HG03378 (cell line): ENCODE measurements at regions not wholly inside any gene's neighbourhood (a gene's known extent, or its start where the extent isn't known, plus 50 kb on each side); places are given as distances from the start of the nearest gene placed in this dataset.
"Not testable (repeated sequence)": the region's sequence is repeated elsewhere in the genome, so short reads cannot be mapped to it uniquely, and the experiment has no call there.

Source experiments
- ATAC-seq: cut with Tn5 transposase; IDR thresholded peaks from one replicate; pipeline ENCODE4 v1.9.1; 2021; ENCODE audit warnings: mild to moderate bottlenecking, moderate library complexity; ENCODE audit not compliant: unreplicated experiment

DNA sequence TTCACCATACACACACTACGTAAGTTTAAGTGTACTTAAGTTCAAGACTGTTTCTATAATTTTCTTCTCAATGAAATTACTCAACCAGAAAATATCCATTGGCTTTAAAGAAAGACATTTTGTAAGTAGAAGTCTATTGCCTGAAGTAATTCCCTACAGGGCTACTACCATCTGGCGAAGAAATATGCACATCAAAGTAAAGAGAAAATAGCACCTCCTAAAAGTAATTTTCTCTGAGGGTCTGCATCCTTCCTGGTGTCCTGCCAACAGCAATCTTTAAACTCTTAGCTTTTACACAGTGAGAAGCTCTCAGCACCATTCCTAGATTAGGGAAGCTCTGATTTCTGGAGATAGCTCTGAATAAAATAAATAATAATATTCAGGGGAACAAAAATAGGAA is 498.5 kb upstream of the TYRP1 start:
- ATAC-seq = no peak

DNA sequence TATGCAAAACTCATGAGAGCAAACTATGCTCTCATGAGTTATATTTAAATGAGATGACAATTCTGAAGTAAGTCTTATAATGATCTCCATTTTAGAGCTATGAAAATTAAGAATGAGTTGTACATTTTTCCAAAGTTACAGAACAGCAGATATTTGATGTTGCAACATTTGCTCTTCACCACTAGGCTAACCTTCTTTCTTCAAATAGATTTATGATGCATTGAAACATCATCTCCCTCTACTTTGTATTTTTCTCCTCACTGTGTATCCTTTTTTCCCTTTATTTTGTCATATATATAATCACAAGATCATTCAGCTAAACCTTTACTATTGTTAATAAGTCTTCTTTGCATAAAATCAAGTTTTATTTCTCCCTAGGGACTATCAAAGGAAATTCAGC is 497.7 kb upstream of the TYRP1 start:
- ATAC-seq = no peak

DNA sequence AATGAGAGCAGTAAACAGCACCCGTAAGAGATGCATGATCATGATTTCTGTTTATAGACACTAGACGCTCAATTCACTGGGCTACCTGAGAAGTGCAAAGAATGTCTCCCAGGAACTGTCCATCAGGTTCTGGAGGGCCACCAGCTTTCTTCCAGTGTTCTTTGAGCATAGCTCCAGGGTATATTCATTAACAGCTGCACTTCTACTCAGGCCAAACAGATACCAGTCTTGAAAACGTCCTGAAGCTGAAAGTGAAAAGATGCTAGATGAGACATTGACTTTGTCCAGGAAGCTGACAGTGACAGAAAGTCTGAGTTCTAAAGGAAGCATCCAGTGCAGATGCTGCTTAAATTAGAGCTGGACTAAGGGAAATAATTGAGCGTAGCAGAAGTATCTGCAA is 488.7 kb upstream of the TYRP1 start:
- ATAC-seq = no peak

DNA sequence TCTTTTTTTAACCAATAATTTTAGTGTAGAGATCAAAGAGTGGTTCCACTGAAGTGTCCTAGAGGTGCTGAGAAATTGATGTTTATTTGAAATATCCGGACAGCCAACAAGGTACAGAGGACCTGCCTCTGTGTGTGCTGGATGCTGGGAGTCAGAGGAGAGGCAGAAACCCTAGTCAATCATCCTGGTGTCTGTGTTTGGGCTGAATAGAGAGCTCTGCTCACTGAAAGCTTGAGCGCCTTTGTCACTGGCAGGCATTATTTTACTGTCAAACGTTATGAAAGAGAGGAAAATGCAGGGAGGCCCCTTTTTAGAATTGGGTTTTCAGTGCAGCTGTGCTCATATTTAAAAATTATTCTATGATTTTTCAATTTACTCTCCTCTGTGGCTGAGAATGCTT is 480.3 kb upstream of the TYRP1 start:
- no peak for ATAC-seq

DNA sequence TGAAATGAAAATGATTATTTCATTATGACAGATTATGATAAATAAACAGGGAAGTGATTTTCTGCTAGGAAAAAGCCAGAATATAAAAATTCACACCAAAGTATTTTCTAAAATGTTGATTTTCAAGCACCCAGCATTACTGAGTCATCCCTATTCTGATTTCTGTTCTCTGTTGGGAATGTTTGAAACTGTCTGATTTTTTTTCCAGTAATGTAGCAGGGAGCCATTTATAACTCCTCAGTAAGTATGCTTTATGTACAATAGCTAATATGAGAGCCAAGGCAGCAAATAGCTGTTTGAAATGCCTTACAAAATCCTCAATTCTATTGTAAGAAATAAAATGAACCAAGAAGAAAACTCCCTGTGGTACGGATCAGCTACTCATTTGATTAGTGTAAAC is 471.7 kb upstream of the TYRP1 start:
- ATAC-seq = no peak

DNA sequence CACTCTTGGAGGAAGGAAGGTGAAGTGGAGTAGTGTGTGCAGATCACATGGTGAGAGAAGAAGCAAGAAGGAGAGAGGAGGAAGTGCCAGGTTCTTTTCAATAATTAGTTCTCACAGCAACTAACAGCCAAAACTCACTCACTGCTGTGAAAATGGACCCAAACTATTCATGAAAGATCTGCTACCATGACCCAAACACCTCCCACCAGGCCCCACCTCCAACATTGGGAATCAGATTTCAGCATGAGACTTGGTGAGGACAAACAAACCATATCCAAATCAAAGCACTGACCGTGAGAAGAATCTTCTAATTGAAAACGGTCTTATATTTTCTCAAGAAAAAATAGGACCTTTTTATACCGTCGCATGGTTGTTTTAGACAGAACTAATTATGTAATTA is 468.7 kb upstream of the TYRP1 start:
- ATAC-seq = no peak

DNA sequence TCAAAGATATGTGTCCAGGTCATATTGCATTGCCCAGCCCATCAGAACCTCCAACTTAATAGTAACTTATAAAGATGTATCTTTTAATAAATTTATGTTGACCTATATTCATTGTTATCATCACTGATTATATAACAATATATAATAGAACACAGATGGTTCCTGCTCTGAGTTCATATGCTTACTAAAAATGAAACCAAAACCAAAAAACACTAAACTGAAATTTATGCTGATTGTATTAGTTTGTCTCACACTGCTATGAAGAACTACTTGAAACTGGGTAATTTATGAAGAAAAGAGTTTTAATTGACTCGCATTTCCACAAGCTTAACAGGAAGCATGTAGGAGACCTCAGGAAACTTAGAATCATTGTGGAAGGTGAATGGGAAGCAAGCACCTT is 462.5 kb upstream of the TYRP1 start:
- no peak for ATAC-seq

DNA sequence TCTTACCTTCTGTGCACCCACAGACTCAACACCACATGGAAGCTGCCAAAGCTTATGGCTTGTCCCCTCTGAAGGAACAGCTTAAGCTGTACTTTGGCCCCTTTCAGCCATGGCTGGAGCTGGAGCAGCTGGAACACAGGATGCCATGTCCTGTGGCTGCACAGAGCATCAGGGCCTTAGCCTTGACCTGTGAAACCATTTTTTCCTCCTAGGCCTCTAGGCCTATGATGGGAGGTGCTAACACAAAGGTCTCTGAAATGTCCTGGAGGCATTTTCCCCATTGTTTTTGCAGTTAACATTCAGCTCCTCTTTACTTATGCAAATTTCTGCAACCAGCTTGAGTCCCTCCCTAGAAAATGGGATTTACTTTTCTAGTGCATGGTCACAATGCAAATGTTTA is 461.4 kb upstream of the TYRP1 start:
- ATAC-seq = no peak

DNA sequence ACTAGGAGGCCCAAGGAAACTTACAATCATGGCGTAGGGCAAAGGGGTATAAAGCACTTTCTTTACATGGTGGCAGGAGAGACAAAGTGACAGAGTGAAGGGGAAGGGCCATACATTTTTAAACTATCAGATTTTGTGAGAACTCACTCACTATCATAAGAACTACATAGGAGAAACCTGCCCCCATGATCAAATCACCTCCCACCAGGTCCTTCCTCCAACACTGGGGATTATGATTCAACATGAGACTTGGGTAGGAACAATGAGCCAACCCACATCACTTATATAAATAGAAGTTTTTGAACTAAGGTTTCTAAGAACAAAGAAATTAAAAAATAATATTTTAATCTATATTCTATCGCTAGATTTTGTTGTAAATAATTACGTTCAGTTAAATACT is 460.3 kb upstream of the TYRP1 start:
- ATAC-seq = no peak

DNA sequence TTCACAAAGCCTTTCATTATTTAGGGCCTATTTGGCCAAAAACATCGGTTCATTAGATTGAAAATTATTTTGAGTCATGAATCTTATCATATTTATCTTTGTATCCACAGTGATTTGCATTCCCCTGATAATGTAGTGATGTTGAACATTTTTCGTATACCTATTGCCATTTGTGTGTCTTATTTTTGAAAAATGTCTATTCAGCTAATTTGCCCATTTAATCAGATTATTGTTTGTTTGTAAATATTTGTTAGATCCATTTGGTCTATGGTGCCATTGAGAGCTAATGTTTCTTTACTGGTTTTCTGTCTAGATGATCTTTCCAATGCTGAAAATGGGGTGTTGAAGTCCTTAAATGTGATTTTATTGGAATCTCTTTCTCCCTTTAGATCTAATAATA is 439.2 kb upstream of the TYRP1 start:
- ATAC-seq = no peak

DNA sequence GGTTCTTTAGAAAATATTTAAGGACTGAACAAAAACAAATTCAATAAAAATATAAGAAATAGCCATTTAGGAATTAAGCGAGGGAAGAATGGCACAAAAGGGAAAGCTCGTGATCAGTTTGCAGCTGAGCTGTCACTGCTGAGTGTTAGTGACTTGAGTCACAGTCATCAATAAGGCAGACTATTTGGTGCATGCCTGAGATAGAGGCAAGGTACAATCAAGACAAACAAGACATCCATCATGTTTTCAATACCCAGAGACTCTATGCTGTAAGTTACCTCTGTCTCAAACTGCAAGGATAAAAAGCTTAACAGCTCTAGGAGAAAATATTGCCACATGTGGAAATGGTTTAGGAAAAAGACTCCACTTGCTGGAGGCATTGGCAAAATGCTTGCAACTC is 426.4 kb upstream of the TYRP1 start:
- no peak for ATAC-seq

DNA sequence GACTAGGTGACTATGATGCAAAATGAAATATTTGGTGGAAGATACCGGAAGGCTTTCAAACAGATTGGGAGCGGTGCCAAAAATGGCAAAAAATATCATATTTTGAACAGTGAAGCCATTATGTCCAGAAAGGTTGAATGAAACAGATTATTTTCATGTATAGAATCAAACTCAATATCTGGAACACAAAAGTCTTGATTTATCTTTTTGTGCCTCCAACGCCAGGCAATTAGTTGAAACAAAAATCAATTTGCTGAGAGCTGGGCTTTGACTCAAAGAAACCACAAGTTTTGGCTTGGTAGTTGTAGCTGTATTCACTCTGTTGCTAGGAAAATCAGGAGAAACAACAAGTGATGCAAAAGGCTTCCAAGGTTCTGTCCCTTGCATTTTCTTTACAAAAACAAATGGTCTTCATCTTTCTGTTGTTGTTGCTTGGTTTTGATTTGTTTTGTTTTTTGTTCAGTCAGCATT is 421.7 kb upstream of the TYRP1 start:
- no peak for ATAC-seq

DNA sequence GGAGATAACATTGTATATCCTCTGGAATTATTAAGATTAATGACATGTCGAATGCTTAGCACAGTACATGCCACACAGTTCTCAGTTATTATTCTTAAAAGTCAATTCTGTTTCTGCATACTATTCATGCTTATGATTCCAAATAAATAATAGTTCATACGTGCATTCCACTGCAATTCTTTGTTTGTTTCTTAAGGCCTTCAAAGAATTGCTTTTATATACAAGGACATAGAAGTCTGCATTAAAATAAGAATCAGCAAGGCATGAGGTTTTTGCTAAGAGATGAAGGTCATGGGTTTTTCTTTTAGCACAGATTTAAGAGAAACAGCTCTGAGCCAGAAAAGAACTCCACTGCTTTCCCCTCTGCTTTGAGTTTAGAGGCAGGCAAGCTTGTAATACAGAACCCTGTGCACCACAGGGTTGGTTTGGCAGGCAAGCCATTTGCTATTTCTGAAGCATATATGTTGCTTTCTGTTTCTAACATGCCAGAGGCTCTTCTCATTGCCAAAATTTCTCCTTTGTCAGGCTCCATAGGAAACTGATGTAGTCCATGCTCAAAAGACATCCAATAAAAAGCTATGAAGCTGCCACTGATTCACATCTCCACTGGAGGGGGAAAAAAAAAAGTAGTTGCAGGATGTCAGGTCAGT is 420.6 kb upstream of the TYRP1 start:
- no peak for ATAC-seq

DNA sequence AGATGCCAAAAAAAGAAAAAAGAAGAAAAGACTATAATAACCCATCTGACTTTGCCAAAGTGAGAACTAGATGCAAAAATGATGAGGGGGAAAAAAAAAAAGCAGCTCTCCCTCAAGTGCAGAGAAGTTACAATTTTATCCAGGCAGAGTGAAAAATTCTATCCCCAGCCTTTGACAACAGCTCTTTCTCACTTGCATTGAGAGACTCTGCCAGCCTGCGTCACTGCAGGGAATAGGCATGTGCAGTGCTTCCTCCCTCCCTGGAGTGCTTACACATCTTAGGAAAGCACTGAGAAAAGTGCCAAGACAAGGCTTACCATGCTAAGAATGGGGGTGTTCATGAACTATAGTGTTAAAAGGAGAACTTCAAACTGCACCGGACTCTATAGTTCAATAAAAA is 418.6 kb upstream of the TYRP1 start:
- ATAC-seq = no peak

DNA sequence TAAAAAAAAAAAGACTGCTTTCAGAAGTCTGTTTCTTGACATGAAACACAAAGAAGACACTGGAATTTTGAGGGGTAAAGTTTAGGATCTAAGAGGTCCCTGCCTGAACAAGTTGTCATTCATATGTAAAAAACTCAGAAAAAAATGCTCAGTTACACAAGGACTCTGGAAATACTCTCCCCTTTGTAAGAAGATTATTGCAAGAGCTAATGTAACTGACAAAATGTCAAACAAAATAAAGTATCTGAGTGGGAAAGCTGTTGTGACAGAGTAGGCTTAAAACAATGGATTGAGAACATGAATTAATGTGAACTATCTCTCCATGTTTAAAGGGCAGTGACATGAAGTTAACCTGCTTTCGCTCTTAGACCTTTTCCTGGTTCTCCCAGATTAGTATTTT is 416.7 kb upstream of the TYRP1 start:
- no peak for ATAC-seq

DNA sequence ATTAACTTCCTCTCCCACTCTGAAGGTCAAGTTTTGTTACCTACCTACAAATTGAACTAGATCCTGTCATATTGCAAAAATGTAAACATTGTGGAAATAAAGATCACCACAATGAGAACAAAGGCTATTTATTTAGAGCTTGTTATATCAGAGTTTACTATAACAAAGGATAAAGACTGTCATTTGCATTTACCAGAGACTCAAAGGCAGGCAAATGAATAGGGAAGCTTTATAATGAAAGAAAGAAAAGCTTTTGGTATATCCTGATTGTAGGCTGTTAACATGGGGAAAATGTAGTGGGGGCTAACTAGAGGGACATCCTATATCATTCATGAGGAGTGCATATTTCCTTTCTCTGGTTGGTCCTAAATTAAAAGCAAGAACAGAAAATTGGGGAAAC is 403.5 kb upstream of the TYRP1 start:
- no peak for ATAC-seq

DNA sequence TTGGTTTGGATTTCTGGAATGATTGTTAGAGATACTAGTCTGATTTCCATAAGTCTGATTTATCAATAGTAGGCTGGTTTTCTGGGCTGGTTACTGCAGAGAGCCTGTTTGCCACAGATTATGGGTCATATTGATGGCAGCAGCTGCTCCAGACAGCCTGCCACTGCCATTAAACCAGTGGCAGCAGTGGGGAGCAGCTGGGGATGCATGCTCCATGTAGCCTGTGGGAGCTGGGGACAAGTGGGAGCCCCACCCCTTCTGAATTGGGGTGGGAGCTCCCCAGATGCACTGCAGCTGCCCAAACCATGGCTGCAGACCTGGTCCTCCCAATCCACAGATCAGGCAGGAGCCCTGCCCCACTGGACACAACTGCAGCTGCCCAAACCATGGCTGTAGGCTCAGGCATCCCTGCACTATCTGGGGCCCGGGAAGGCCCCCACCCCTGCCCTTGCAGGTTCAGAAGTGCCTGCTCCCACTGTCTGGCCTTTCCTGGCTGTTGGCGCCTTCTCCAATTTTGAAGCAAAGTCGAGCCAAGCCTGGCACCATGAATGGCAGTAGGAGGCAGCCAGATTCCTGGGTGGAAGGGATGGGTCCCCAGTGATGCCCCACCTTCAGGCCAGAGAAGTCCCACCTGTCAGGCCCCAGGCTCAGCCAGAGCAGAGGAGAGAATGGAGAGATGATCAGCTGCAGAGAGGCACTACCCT is 402.9 kb upstream of the TYRP1 start:
- no peak for ATAC-seq

DNA sequence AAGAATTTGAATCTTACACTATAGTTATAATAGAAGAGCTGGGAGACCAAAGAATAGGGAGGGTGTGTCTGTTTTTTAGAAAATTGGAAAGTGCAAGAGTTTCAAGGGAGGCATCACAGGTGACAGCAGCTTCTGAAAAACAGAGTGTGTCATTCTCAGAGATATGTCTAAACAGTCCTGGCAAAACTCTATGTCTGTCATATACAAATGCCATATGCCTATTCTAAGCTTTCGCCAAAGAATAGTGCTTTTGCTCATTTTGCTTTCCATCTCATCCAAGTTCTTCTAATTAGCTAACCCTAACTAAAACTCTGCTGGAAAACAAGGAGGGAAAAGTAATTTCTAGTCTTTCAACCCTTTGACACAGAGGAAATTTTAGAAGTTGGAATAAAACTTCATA is 388.0 kb upstream of the TYRP1 start:
- ATAC-seq = no peak

DNA sequence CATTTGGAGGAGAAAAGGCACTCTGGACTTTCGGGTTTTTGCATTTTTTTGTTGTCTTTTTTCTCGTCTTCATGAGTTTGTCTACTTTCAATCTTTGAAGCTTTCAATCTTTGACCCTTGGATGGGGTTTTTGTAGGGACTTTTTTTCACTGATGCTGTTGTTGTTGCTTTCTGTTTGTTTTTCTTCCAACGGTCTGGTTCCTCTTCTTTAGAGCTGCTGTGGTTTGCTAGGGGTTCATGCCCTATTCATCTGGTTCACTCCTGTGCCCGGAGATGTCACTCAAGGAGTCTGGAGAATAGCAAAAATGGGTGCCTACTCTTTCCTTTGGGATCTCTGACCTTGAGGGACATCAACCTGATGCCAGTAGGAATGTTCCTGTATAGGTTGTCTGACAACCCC is 378.6 kb upstream of the TYRP1 start:
- ATAC-seq = no peak

DNA sequence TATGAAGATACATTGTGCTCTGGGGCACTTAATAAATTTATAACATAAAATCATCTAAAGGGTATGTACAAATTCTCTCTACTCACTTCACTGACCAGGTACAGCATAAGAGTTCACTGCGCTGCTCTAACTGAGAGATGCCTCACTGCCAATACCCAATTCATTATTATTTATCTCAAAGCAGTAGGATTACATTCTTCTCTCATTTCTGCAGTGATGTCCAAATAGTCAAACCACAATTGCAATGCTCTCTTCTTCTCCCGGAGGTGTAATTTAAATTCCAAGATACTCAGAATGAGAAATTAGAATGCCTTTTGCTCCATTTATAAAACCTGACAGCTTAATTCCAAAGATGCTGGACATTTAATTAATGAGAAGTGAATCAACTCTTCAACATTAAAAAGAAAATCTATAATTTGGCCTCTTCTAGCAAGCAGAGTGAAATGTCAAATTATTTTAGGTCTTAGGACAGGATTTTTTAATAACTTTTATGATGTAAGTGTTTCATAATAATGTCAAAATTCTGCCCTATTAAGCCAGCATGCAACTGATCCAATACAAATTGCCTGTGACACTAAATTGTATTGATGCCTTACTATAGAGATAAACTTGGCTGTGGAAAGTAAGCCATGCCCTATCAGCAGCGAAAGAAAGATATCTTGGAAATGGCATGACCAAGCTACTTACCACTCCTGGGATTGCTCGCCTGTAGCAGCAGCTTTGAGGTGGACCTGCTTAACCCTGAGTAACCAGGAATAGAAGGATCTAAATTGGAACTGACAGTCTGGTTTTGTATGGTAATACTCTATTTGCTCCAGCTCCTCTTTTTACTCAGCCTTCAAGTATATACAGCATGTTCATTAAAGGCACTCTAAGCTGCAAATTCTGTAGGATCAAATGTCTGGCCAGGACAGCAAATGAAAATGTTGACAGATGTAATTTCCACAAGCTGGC is 374.2 kb upstream of the TYRP1 start:
- no peak for ATAC-seq

DNA sequence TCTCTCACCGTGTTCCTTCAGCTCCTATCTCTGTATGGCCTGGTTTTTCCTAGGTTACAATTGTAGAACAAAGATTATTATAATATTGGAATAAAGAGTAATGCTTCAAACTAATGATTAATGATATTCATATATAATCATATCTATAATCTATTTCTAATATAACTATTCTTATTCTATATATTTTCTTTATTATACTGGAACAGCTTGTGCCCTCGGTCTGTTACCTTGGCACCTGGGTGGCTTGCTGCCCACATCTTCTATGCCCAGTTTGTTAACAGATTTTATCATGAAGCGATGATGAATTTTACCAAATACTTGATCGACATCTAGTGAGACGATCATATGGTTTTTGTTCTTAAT is 363.6 kb upstream of the TYRP1 start:
- no peak for ATAC-seq

DNA sequence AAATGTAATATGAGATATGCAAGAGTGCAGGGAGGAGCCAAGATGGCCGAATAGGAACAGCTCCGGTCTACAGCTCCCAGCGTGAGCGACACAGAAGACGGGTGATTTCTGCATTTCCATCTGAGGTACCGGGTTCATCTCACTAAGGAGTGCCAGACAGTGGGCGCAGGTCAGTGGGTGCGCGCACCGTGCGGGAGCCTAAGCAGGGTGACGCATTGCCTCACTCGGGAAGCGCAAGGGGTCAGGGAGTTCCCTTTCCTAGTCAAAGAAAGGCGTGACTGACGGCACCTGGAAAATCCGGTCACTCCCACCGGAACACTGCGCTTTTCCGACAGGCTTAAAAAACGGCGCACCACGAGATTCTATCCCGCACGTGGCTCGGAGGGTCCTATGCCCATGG is 359.2 kb upstream of the TYRP1 start:
- not testable (repeated sequence) for ATAC-seq
